ENCODE measurements at regions not wholly inside any gene's neighbourhood (a gene's known extent, or its start where the extent isn't known, plus 50 kb on each side); places are given as distances from the start of the nearest gene placed in this dataset.

DNA sequence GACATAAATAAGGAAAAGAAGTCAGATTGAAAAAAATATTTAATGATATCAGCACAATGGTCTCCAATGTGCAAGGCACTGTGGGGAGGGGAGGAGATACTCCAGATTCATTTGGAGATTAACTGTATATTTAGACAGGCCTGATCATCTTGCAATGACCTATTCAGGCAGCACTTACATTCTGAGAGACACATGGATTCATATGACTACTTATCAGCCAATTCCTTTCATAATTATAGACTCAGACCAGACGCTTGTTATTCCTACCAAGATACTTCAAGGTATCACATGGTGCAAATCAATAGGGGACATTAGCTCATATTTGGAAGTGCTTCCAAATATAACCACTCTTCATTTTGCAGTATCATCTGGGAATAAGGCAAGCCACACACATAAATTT lies 153.5 kb upstream of the TARS1 start:
- TF ChIP-seq, protein P1, sequence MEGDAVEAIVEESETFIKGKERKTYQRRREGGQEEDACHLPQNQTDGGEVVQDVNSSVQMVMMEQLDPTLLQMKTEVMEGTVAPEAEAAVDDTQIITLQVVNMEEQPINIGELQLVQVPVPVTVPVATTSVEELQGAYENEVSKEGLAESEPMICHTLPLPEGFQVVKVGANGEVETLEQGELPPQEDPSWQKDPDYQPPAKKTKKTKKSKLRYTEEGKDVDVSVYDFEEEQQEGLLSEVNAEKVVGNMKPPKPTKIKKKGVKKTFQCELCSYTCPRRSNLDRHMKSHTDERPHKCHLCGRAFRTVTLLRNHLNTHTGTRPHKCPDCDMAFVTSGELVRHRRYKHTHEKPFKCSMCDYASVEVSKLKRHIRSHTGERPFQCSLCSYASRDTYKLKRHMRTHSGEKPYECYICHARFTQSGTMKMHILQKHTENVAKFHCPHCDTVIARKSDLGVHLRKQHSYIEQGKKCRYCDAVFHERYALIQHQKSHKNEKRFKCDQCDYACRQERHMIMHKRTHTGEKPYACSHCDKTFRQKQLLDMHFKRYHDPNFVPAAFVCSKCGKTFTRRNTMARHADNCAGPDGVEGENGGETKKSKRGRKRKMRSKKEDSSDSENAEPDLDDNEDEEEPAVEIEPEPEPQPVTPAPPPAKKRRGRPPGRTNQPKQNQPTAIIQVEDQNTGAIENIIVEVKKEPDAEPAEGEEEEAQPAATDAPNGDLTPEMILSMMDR (IDR thresholded peaks at IDR 0.05) = no peak
- Mint-ChIP-seq H3K9me3 (no peaks in the 10 kb centered on the region), H3K27me3 (ENCODE audit: low read depth, poor library complexity) (no peaks in the 10 kb centered on the region), H3K4me3 (no peak overlapping the region), H3K27ac (no peak overlapping the region), H3K4me1 (no peaks in the 10 kb centered on the region), H3K36me3 (ENCODE audit: low read depth) (no peaks in the 10 kb centered on the region)
- DNase-seq = no peak

DNA sequence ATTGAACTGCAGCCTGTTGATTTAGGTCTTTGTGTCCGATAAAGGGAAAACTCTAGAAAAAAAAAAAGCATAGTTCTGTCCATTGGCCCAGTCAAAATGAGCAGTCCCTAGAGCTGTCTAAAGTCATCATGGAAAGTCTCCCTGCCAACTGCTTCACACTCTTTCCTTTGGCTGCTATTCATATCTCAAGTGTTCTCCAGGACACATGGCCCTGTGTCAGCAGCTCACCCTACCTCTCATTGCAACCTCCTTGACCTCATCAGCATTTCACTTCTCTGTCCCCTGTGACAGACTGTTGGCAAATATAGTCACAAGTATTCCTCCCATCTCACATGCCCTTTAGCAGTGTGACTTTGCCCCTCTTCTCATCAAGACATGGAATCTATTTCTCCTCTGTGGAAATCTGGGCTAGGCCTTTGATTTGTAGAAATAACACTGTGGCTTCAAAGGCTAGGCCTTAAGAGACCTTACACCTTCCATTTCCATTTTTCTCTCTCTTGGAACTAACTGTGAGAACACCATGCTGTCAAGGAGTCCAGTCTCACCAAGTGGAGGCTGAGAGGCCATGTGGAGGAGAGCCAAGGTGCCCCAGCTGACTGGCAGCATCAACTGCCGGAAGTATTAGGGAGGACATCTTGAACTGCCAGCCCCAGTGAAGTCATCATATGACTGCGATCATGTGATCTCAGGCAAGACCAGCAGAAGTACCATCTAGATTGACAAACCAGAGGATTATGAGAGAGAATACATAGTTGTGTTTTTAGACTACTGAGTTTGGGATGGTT lies 149.4 kb upstream of the TARS1 start:
- Mint-ChIP-seq H3K4me3 (no peak overlapping the region), H3K4me1 (no peaks in the 10 kb centered on the region)

DNA sequence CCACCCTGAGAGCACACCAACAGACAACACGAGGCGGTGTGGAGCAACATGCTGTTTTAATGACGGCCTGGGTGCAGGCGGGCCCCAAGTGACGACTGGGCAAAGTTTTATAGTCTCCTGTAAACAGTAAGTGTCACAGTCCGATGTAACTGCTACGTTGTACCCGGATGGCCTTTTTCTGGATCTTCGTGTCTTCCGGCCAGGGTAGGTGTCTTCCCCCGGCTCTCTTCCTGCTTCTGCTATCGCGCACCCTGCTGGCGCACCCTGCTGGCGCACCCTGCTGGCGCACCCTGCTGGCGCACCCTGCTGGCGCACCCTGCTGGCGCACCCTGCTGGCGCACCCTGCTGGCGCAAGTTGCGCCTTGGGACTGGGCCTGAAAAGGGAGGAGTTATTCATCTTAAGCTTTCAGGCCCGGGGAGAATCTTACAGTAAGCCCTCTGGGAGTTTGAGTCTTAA lies 143.0 kb upstream of the TARS1 start:
- Mint-ChIP-seq H3K4me3 (no peak overlapping the region), H3K4me1 (peaks cover 18% of the 10 kb centered on the region), H3K36me3 (ENCODE audit: low read depth) (no peaks in the 10 kb centered on the region), H3K27me3 (ENCODE audit: low read depth, poor library complexity) (peaks cover 7% of the 10 kb centered on the region), H3K27ac (no peak overlapping the region), H3K9me3 (no peaks in the 10 kb centered on the region)
- peak; percentile 4 for DNase-seq
- TF ChIP-seq, protein P1 (IDR thresholded peaks at IDR 0.05) = peak; percentile 23

More for the DNA sequence above, 149.4 kb upstream of the TARS1 start:
- Mint-ChIP-seq H3K27ac (no peak overlapping the region), H3K36me3 (ENCODE audit: low read depth) (no peaks in the 10 kb centered on the region), H3K9me3 (no peaks in the 10 kb centered on the region), H3K27me3 (ENCODE audit: low read depth, poor library complexity) (peaks cover 2% of the 10 kb centered on the region)
- DNase-seq = no peak
- TF ChIP-seq, protein P1 (IDR thresholded peaks at IDR 0.05) = no peak

DNA sequence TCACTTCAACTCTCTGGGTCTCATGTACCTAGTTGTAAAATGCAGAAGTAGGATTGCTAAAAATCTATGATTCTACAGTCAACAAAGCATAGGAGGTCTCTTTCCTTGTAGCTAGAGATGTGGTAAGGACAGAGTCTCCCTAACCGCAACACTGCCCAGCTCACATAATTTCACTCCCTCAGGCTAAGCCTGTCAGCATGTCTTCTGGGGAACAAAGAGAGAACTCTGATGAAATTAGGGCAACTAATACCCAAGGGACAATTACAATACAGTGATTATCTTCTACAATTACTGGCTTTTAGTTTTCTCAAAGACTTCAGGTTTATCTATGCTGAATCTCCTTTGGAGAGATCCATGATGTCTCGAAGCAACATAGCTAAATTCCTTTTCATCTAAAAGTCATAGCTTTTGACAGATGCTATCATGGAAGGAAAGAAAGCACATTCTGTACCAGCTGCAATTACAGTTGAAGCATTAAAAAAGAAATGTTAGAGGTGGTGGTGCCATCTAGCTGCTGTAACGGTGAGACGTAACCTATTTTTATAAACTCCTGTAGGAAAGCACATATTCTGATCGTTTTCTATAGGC lies 141.1 kb upstream of the TARS1 start:
- no peak for DNase-seq
- H3K9me3 Mint-ChIP-seq = no peaks in the 10 kb centered on the region
- peak overlapping the region; percentile 88 for H3K27ac Mint-ChIP-seq
- no peaks in the 10 kb centered on the region for H3K36me3 Mint-ChIP-seq (ENCODE audit: low read depth)
- TF ChIP-seq, protein P1 (IDR thresholded peaks at IDR 0.05) = no peak
- peaks cover 11% of the 10 kb centered on the region for H3K27me3 Mint-ChIP-seq (ENCODE audit: low read depth, poor library complexity)
- H3K4me3 Mint-ChIP-seq = no peak overlapping the region
- H3K4me1 Mint-ChIP-seq = peaks cover 18% of the 10 kb centered on the region

DNA sequence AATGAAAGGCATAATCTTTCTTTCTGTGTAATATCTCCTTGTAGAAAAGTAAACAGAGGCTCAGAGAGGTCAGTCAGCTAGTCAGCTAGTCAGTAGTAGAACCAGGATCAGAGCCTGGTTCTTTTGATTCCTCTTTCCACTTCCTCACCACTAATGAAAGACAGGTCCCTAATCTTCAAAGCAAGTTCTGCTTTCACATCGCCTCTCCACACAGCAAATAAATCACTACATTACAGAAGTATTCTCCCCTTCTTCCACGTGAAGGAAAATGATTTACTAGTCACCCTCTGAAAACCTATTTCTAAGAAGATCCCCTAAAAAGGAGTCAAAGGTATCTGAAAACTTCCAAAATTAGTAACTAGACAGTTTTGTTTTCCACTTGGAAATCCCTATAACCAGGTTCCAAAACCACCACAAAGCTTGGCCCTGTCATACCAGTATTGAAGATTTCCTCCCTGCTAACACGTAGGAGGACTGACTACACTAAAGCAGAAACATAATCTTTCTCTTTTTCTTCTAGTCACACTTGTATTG lies 140.5 kb upstream of the TARS1 start:
- peaks cover 18% of the 10 kb centered on the region for H3K4me1 Mint-ChIP-seq
- peaks cover 11% of the 10 kb centered on the region for H3K27me3 Mint-ChIP-seq (ENCODE audit: low read depth, poor library complexity)
- H3K9me3 Mint-ChIP-seq = no peaks in the 10 kb centered on the region
- no peaks in the 10 kb centered on the region for H3K36me3 Mint-ChIP-seq (ENCODE audit: low read depth)
- TF ChIP-seq, protein P1 (IDR thresholded peaks at IDR 0.05) = no peak
- H3K27ac Mint-ChIP-seq = peak overlapping the region; percentile 88
- DNase-seq = no peak
- H3K4me3 Mint-ChIP-seq = no peak overlapping the region

All from nephron progenitor cell (in vitro differentiated cells).